Progenitor cell of endocrine pancreas (in vitro differentiated cells): ENCODE measurements at regions not wholly inside any gene's neighbourhood (a gene's known extent, or its start where the extent isn't known, plus 50 kb on each side); places are given as distances from the start of the nearest gene placed in this dataset.

Source experiments
- DNase-seq: peaks from one replicate; pipeline ENCODE4 v3.0.0; 2021; ENCODE audit warnings: low spot score; ENCODE audit not compliant: unreplicated experiment
- H3K27ac Mint-ChIP-seq: 2 replicates; pipeline ENCODE4 v1.8.0; 2021; ENCODE audit warnings: mild to moderate bottlenecking, moderate library complexity, mixed read lengths
- H3K27me3 Mint-ChIP-seq: 2 replicates; pipeline ENCODE4 v1.8.0; 2021; ENCODE audit warnings: mixed read lengths
- H3K36me3 Mint-ChIP-seq: 2 replicates; pipeline ENCODE4 v1.8.0; 2022; ENCODE audit warnings: mixed read lengths; ENCODE audit not compliant: insufficient read depth
- H3K4me1 Mint-ChIP-seq: 2 replicates; pipeline ENCODE4 v1.8.0; 2021; ENCODE audit warnings: low read depth, mixed read lengths
- H3K4me3 Mint-ChIP-seq: 2 replicates; pipeline ENCODE4 v1.8.0; 2021; ENCODE audit warnings: low read depth, mild to moderate bottlenecking, moderate library complexity, mixed read lengths
- H3K9me3 Mint-ChIP-seq: 2 replicates; pipeline ENCODE4 v1.8.0; 2021; ENCODE audit warnings: low read depth, mixed read lengths
- CTCF ChIP-seq: fragments of 200-600 bp; sonication (generic); IDR thresholded peaks from one replicate; pipeline ENCODE4 v1.5.0; 2021; ENCODE audit warnings: antibody characterized with exemption, mild to moderate bottlenecking; ENCODE audit not compliant: unreplicated experiment

DNA sequence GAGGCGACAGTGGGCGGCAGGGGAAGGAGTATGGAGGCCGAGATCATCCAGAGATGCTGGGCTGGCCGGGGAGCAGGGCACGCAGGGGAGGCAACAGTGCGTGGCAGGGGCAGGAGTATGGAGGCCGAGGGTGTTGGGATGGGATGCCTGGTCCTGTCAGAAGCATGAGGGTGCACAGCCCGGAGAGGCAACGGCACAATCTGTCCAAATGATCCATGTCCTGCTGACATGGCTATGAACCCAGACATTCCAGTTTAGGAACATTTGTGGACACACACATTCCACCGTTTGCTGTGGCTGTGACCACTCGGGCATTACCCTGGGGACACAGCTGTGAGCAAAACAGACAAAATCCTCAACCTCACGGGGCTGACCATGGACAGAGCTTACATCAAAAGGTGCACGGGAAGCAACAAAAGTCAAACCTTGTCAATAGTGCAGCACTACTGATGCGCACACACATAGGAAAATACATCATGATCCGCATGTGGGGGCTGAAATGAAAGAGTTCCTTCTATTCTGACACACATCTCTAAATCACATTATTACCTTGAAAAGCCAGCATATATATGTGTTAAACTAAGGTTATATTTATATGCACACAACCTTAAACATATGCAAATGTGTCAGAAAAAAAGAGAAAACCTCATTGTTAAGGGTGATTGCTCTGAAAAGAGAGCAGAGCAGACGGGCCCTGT is 144.0 kb upstream of the GPC1 start:
- H3K9me3 Mint-ChIP-seq: no peaks in the 10 kb centered on the region
- H3K27me3 Mint-ChIP-seq: peaks cover 14% of the 10 kb centered on the region
- no peaks in the 10 kb centered on the region for H3K36me3 Mint-ChIP-seq
- peaks cover 2% of the 10 kb centered on the region for H3K4me1 Mint-ChIP-seq
- no peak for TF ChIP-seq CTCF
- DNase-seq: no peak
- no peak overlapping the region for H3K4me3 Mint-ChIP-seq
- H3K27ac Mint-ChIP-seq: no peak overlapping the region

GRCh38 chr2:240292035-240292574 is 143.4 kb upstream of the GPC1 start:
- H3K9me3 Mint-ChIP-seq: no peaks in the 10 kb centered on the region
- no peak for TF ChIP-seq CTCF
- H3K4me3 Mint-ChIP-seq: no peak overlapping the region

DNA sequence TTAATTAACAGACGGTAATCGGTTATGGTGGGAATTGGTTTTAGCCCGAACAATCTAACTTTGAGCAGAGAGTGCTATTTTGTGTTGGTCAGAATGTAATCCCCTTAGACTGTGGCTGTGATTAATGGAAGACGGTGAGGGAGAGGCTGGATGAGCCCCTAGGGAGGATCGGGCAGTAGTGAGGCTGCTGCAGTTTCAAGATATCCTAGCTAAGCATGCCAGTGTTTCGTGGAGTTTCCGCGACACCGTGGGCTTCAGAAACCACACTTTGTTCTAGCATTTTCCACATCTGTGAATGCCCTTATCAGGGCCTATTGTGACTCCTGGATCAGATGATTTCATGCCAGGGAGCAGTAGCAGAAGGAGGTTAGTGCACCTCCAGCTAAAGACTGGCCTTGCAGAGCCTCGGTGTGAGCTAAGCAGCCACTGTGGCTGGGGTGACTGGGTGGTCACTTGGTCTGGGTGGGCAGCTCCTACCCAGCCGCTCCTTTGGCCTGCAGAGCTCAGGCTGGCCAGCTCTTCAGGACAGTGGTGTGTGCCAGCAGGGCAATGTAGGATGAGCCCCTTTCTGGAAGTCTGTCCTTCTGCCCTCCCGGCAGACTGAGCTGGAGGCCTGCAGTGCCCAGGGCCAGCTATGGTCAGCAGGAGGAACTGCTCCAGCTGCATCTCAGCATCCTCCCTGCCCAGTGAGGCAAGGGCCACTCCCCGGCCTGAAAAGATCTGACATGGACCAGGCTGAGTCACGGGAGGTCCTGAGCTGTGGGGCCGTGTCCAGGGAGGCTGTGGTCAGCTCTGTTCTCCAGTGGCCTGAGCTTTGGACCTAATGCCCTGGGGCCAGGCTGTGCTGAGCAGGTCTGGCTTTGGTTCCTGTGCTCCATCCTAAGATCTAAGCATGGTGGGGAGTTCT is 142.6 kb upstream of the GPC1 start:
- H3K36me3 Mint-ChIP-seq: no peaks in the 10 kb centered on the region
- H3K4me3 Mint-ChIP-seq: no peak overlapping the region
- no peak overlapping the region for H3K27ac Mint-ChIP-seq
- H3K4me1 Mint-ChIP-seq: peaks cover 2% of the 10 kb centered on the region
- no peaks in the 10 kb centered on the region for H3K9me3 Mint-ChIP-seq
- peaks cover 14% of the 10 kb centered on the region for H3K27me3 Mint-ChIP-seq
- no peak for DNase-seq
- no peak for TF ChIP-seq CTCF

More at GRCh38 chr2:240292035-240292574, 143.4 kb upstream of the GPC1 start:
- DNase-seq: no peak
- Mint-ChIP-seq H3K27ac (no peak overlapping the region), H3K36me3 (no peaks in the 10 kb centered on the region), H3K4me1 (peaks cover 2% of the 10 kb centered on the region), H3K27me3 (peaks cover 14% of the 10 kb centered on the region)

GRCh38 chr2:240293557-240294461 is 141.7 kb upstream of the GPC1 start:
- H3K27me3 Mint-ChIP-seq: peaks cover 14% of the 10 kb centered on the region
- H3K36me3 Mint-ChIP-seq: no peaks in the 10 kb centered on the region
- no peak for DNase-seq
- no peak for TF ChIP-seq CTCF
- no peak overlapping the region for H3K27ac Mint-ChIP-seq
- no peak overlapping the region for H3K4me3 Mint-ChIP-seq
- H3K4me1 Mint-ChIP-seq: peaks cover 2% of the 10 kb centered on the region
- no peaks in the 10 kb centered on the region for H3K9me3 Mint-ChIP-seq
